ENCODE measurements at regions not wholly inside any gene's neighbourhood (a gene's known extent, or its start where the extent isn't known, plus 50 kb on each side); places are given as distances from the start of the nearest gene placed in this dataset.

DNA sequence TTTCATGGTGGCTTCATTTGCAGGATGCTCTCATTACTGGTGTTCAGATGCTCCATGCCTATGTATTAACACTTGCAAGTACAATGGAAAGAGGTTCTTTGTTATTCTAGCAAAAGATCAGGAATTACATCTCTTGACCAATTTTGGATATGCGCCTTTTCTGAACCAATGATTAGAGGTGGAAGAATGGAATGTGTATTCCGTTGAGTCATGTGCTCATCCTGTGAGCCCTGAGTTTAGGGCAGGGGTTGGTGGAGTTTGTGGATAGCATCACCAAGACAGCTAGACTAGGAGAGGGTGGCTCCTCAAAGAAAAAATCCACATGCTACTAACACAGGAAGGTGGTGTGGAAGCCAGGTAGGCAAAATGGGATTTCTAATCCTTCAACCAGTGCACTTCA is 80.7 kb upstream of the SLC25A26 start (continued):
- TF ChIP-seq CEBPZ (IDR thresholded peaks at IDR 0.05; ENCODE audit: low read depth, low read length), result no peak
- no peak for TF ChIP-seq FOXK2 (IDR thresholded peaks at IDR 0.05)
- TF ChIP-seq PAX8 (IDR thresholded peaks at IDR 0.05), result no peak
- TF ChIP-seq RUNX3 (IDR thresholded peaks at IDR 0.05; ENCODE audit: low read length), result no peak

GRCh38 chr3:66139415-66139814 is 81.4 kb upstream of the SLC25A26 start:
- H4K20me1 ChIP-seq (ENCODE audit: control insufficient read depth, insufficient read depth), result no peaks in the 10 kb centered on the region
- in situ Hi-C loops (cut with MboI), result loop anchor here (10.0 kb wide), 1 partner anchor 355 kb away; no protein-coding TSS in a partner anchor
- no peaks in the 10 kb centered on the region for H3K9me3 ChIP-seq (replicated peaks; ENCODE audit: control insufficient read depth, insufficient read depth, low read length)
- intact Hi-C loops (cut with micrococcal nuclease; ENCODE audit: unreplicated experiment), result no loop called here
- no peak overlapping the region for H3K4me3 ChIP-seq
- 21% methylated on average over 5 of the region's 5 CpGs for WGBS (ENCODE audit: insufficient coverage, insufficient replicate concordance, low lambda C conversion rate, missing lambda C conversion rate)
- TF ChIP-seq, protein P1, sequence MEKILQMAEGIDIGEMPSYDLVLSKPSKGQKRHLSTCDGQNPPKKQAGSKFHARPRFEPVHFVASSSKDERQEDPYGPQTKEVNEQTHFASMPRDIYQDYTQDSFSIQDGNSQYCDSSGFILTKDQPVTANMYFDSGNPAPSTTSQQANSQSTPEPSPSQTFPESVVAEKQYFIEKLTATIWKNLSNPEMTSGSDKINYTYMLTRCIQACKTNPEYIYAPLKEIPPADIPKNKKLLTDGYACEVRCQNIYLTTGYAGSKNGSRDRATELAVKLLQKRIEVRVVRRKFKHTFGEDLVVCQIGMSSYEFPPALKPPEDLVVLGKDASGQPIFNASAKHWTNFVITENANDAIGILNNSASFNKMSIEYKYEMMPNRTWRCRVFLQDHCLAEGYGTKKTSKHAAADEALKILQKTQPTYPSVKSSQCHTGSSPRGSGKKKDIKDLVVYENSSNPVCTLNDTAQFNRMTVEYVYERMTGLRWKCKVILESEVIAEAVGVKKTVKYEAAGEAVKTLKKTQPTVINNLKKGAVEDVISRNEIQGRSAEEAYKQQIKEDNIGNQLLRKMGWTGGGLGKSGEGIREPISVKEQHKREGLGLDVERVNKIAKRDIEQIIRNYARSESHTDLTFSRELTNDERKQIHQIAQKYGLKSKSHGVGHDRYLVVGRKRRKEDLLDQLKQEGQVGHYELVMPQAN (conservative IDR thresholded peaks at IDR 0.05), result no peak
- no peak for TF ChIP-seq NRF1 (conservative IDR thresholded peaks at IDR 0.05; ENCODE audit: low read depth, low read length)
- TF ChIP-seq ATF3 (IDR thresholded peaks at IDR 0.05; ENCODE audit: borderline replicate concordance, extremely low read depth, low read depth, low read length), result no peak
- no peak for TF ChIP-seq WRNIP1 (IDR thresholded peaks at IDR 0.05; ENCODE audit: borderline replicate concordance, low read depth, low read length)
- no peak for TF ChIP-seq DPF2 (IDR thresholded peaks at IDR 0.05)
- TF ChIP-seq CREB1 (IDR thresholded peaks at IDR 0.05; ENCODE audit: low read depth), result no peak
- TF ChIP-seq NFYA (IDR thresholded peaks at IDR 0.05; ENCODE audit: borderline replicate concordance, low read depth, low read length), result no peak
- TF ChIP-seq MYB (IDR thresholded peaks at IDR 0.05; ENCODE audit: borderline replicate concordance, low read depth, low read length), result no peak
- TF ChIP-seq ZBED1 (IDR thresholded peaks at IDR 0.05; ENCODE audit: borderline replicate concordance), result no peak
- TF ChIP-seq, protein P2, sequence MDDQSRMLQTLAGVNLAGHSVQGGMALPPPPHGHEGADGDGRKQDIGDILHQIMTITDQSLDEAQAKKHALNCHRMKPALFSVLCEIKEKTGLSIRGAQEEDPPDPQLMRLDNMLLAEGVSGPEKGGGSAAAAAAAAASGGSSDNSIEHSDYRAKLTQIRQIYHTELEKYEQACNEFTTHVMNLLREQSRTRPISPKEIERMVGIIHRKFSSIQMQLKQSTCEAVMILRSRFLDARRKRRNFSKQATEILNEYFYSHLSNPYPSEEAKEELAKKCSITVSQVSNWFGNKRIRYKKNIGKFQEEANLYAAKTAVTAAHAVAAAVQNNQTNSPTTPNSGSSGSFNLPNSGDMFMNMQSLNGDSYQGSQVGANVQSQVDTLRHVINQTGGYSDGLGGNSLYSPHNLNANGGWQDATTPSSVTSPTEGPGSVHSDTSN (IDR thresholded peaks at IDR 0.05; ENCODE audit: insufficient replicate concordance, low read depth, low read length), result no peak
- H3K4me1 ChIP-seq (ENCODE audit: control insufficient read depth, insufficient read depth, low read length), result no peaks in the 10 kb centered on the region
- H3K79me2 ChIP-seq (ENCODE audit: control insufficient read depth, insufficient read depth, low read length), result no peaks in the 10 kb centered on the region
- DNase-seq (ENCODE audit: low read depth, low spot score) (no peak), FAIRE-seq (no peak), ATAC-seq (no peak)
- H3K36me3 ChIP-seq (ENCODE audit: control insufficient read depth in 2 of 2, insufficient read depth in 2 of 2, low read length in 1 of 2), result no peaks in the 10 kb centered on the region
- H2AFZ ChIP-seq (ENCODE audit: control insufficient read depth, low read depth, low read length), result no peak overlapping the region
- BruUV-seq (replicated peaks), result no TSS peak
- H3K27me3 ChIP-seq (replicated peaks in 1 of 2; ENCODE audit: control insufficient read depth in 2 of 2, insufficient read depth in 2 of 2, low read length in 1 of 2), result peaks cover 0 to under 1% of the 10 kb centered on the region in 2 experiments; a peak in 1 of 4 replicates
- RAD21 ChIA-PET (ENCODE audit: unreplicated experiment), result no interaction called here
- POLR2A ChIA-PET, result no interaction called here
- no peak overlapping the region for H3K27ac ChIP-seq (ENCODE audit: control insufficient read depth, insufficient read depth)
- no peak overlapping the region for H3K4me2 ChIP-seq (ENCODE audit: control insufficient read depth, insufficient read depth)
- CTCF ChIA-PET, result interaction anchor here (0.6 to 0.9 kb wide), 5 partner anchors 9 to 499 kb away, joined by 3 to 4 read pairs (median 3); no protein-coding TSS in a partner anchor
- H3K9ac ChIP-seq (ENCODE audit: control insufficient read depth, insufficient read depth, low read length), result no peak overlapping the region
- SMC1A ChIA-PET (ENCODE audit: uncharacterized antibody, unreplicated experiment), result interaction anchor here (0.6 kb wide), 1 partner anchor 353 kb away, joined by 3 read pairs; no protein-coding TSS in a partner anchor

All from GM12878 (cell line).